PC-3 (cell line): ENCODE measurements at regions not wholly inside any gene's neighbourhood (a gene's known extent, or its start where the extent isn't known, plus 50 kb on each side); places are given as distances from the start of the nearest gene placed in this dataset.

Experiments
- ATAC-seq: fragments of 200-7000 bp; cut with Tn5 transposase; 2 replicates; pipeline ENCODE4 v1.9.1; 2020; ENCODE audit warnings: mild to moderate bottlenecking, moderate library complexity
- BruUV-seq: library from RNA; stranded (reverse); fragments of 400-500 nt; replicated peaks from 2 replicates; lab custom pipeline; 2021; lab: Mats Ljungman, UMichigan
- CTCF ChIA-PET: fragments of 300-600 bp; sonication (Branson Sonifier 250); formaldehyde crosslinking; loops from one replicate; lab custom pipeline; 2022; ENCODE audit warnings: antibody characterized with exemption; lab: Charles Lee
- POLR2A ChIA-PET: fragments of 300-600 bp; sonication (Branson Sonifier 250); formaldehyde crosslinking; loops from one replicate; lab custom pipeline; 2022; ENCODE audit warnings: antibody characterized with exemption; ENCODE audit not compliant: unreplicated experiment; lab: Charles Lee
- DNase-seq: peaks from one replicate; pipeline ENCODE4 v3.0.0-alpha.2; 2015
- H2AFZ ChIP-seq: fragments of 300-600 bp; sonication (generic); 2 replicates; pipeline ENCODE4 v1.6.0; 2016; ENCODE audit warnings: antibody characterized with exemption, low read length
- H3F3A ChIP-seq: fragments of 300-600 bp; sonication (generic); one replicate; pipeline ENCODE4 v1.6.0; 2017; ENCODE audit warnings: antibody characterized with exemption, low read length, control low read depth, mild to moderate bottlenecking; ENCODE audit not compliant: unreplicated experiment
- H3K27ac ChIP-seq: fragments of 300-600 bp; sonication (generic); 2 replicates; pipeline ENCODE4 v1.5.1; 2016; ENCODE audit warnings: mild to moderate bottlenecking, low read length
- H3K27me3 ChIP-seq: fragments of 300-600 bp; sonication (generic); 2 replicates; pipeline ENCODE4 v1.6.1; 2016; ENCODE audit warnings: low read length, mixed read lengths
- H3K36me3 ChIP-seq: fragments of 300-600 bp; sonication (generic); 2 replicates; pipeline ENCODE4 v1.6.1; 2016; ENCODE audit warnings: low read depth, mixed run types, low read length, mixed read lengths
- H3K4me1 ChIP-seq: fragments of 300-600 bp; sonication (generic); 2 replicates; pipeline ENCODE4 v1.5.1; 2016; ENCODE audit warnings: low read length; ENCODE audit not compliant: insufficient read depth
- H3K4me2 ChIP-seq: fragments of 300-600 bp; sonication (generic); 2 replicates; pipeline ENCODE4 v1.6.0; 2016; ENCODE audit warnings: low read length
- H3K4me3 ChIP-seq: fragments of 300-600 bp; sonication (generic); 2 replicates; pipeline ENCODE4 v1.5.1; 2016; ENCODE audit warnings: mild to moderate bottlenecking, low read length, mixed read lengths
- H3K79me2 ChIP-seq: fragments of 300-600 bp; sonication (generic); 2 replicates; pipeline ENCODE4 v1.6.1; 2017; ENCODE audit warnings: low read length, mixed read lengths
- H3K9ac ChIP-seq: fragments of 300-600 bp; sonication (generic); 2 replicates; pipeline ENCODE4 v1.6.0; 2016; ENCODE audit warnings: mild to moderate bottlenecking, low read length
- H3K9me2 ChIP-seq: fragments of 300-600 bp; sonication (generic); replicated peaks from 2 replicates; pipeline ENCODE4 v1.6.1; 2016; ENCODE audit warnings: mixed run types, low read length, mixed read lengths
- H3K9me3 ChIP-seq: fragments of 300-600 bp; sonication (generic); 2 replicates; pipeline ENCODE4 v1.6.1; 2016; ENCODE audit warnings: low read length, mixed read lengths
- H4K20me1 ChIP-seq: fragments of 300-600 bp; sonication (generic); 2 replicates; pipeline ENCODE4 v1.6.1; 2016; ENCODE audit warnings: low read length, mixed read lengths
- CTCF ChIP-seq: fragments of 300-600 bp; sonication (generic); conservative IDR thresholded peaks from 2 replicates; pipeline ENCODE4 v1.5.1; 2017; ENCODE audit warnings: antibody characterized with exemption, low read depth, mild to moderate bottlenecking, low read length
- EZH2 ChIP-seq: fragments of 300-600 bp; sonication (generic); IDR thresholded peaks from one replicate; pipeline ENCODE4 v1.6.1; 2017; ENCODE audit warnings: antibody characterized with exemption, mild to moderate bottlenecking, low read length; ENCODE audit not compliant: unreplicated experiment
- EZH2phosphoT487 ChIP-seq: fragments of 300-600 bp; sonication (generic); IDR thresholded peaks from 2 replicates; pipeline ENCODE4 v1.6.1; 2018; ENCODE audit warnings: mild to moderate bottlenecking, antibody characterized with exemption, low read length, borderline replicate concordance
- intact Hi-C: fragments of 100-400 bp; cut with micrococcal nuclease; formaldehyde crosslinking; loops from 2 replicates; pipeline ENCODE4 v1.9.0; 2023

- Histone ChIP-seq H4K20me1 (no peaks in the 10 kb centered on the region), H3K4me1 (no peaks in the 10 kb centered on the region), H3K27me3 (no peaks in the 10 kb centered on the region), H2AFZ (no peak overlapping the region), H3K79me2 (no peaks in the 10 kb centered on the region), H3K4me3 (no peak overlapping the region), H3K9ac (no peak overlapping the region), H3F3A (no peaks in the 10 kb centered on the region), H3K9me2 (no peaks in the 10 kb centered on the region), H3K36me3 (no peaks in the 10 kb centered on the region), H3K9me3 (no peaks in the 10 kb centered on the region), H3K27ac (no peak overlapping the region), H3K4me2 (no peak overlapping the region)
- ChIA-PET CTCF (no interaction called here), POLR2A (no interaction called here)
- TF ChIP-seq EZH2 = no peak
- TF ChIP-seq EZH2phosphoT487 = no peak
- no peak for TF ChIP-seq CTCF
- ATAC-seq (no peak), DNase-seq (no peak)
- intact Hi-C loops = no loop called here
- BruUV-seq = no TSS peak
Observed at GRCh38 chr16:49161191-49161590, 120.4 kb downstream of the CBLN1 start.

- Histone ChIP-seq H3K27ac (no peak overlapping the region), H3K4me3 (no peak overlapping the region), H3K9me2 (no peaks in the 10 kb centered on the region), H3F3A (no peaks in the 10 kb centered on the region), H2AFZ (no peak overlapping the region), H3K36me3 (no peaks in the 10 kb centered on the region), H3K9me3 (no peaks in the 10 kb centered on the region), H3K9ac (no peak overlapping the region), H3K4me2 (no peak overlapping the region), H3K4me1 (no peaks in the 10 kb centered on the region), H3K27me3 (no peaks in the 10 kb centered on the region), H3K79me2 (no peaks in the 10 kb centered on the region), H4K20me1 (no peaks in the 10 kb centered on the region)
- TF ChIP-seq EZH2phosphoT487 (no peak), CTCF (no peak), EZH2 (no peak)
- BruUV-seq = no TSS peak
- ATAC-seq (no peak), DNase-seq (peak; percentile 45)
- intact Hi-C loops = no loop called here
- CTCF ChIA-PET = no interaction called here
- POLR2A ChIA-PET = no interaction called here
Observed at GRCh38 chr16:49158029-49158642, 123.5 kb downstream of the CBLN1 start.

- no peaks in the 10 kb centered on the region for H3K27me3 ChIP-seq
- ATAC-seq (no peak), DNase-seq (no peak)
- H3K4me2 ChIP-seq = no peak overlapping the region
- ChIA-PET CTCF (no interaction called here), POLR2A (no interaction called here)
- no peak overlapping the region for H2AFZ ChIP-seq
- H3K4me3 ChIP-seq = no peak overlapping the region
- no peaks in the 10 kb centered on the region for H3F3A ChIP-seq
- H3K4me1 ChIP-seq = no peaks in the 10 kb centered on the region
- no peaks in the 10 kb centered on the region for H3K36me3 ChIP-seq
- TF ChIP-seq EZH2phosphoT487 (no peak), CTCF (no peak), EZH2 (no peak)
- intact Hi-C loops = no loop called here
- no peaks in the 10 kb centered on the region for H3K9me3 ChIP-seq
- H3K79me2 ChIP-seq = no peaks in the 10 kb centered on the region
- no peaks in the 10 kb centered on the region for H3K9me2 ChIP-seq
- no peak overlapping the region for H3K9ac ChIP-seq
- H3K27ac ChIP-seq = no peak overlapping the region
- no TSS peak for BruUV-seq
- H4K20me1 ChIP-seq = no peaks in the 10 kb centered on the region
Observed at GRCh38 chr16:49150341-49150740, 131.3 kb downstream of the CBLN1 start.
